ENCODE measurements at regions not wholly inside any gene's neighbourhood (a gene's known extent, or its start where the extent isn't known, plus 50 kb on each side); places are given as distances from the start of the nearest gene placed in this dataset.

DNA sequence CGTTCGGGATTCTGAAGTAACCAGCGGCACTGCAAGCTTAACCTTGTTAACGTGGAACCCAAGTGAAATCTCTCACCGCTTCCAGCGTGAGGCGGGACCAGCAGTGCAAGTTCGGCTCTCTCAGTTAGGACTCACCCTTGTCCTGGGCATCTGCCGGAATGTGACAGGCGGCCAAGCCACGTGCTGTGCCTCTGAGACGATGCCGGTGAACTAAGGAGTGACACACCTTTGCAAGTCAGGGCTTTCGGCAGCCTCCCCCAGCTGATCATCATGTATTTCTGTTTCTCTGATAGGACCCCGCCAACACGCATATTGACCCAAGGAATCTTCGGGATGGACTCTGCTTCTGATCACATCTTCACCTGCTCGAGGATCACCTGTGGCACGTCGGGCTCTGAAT lies 415.0 kb upstream of the IRX1 start:
- DNase-seq (ENCODE audit: low read depth, low spot score), result no peak
- in situ Hi-C loops (cut with HindIII; ENCODE audit: low sequenced_read_pairs), result no loop called here
- H3K4me3 ChIP-seq (ENCODE audit: low read depth, low read length), result no peak overlapping the region
- TF ChIP-seq, protein P1, sequence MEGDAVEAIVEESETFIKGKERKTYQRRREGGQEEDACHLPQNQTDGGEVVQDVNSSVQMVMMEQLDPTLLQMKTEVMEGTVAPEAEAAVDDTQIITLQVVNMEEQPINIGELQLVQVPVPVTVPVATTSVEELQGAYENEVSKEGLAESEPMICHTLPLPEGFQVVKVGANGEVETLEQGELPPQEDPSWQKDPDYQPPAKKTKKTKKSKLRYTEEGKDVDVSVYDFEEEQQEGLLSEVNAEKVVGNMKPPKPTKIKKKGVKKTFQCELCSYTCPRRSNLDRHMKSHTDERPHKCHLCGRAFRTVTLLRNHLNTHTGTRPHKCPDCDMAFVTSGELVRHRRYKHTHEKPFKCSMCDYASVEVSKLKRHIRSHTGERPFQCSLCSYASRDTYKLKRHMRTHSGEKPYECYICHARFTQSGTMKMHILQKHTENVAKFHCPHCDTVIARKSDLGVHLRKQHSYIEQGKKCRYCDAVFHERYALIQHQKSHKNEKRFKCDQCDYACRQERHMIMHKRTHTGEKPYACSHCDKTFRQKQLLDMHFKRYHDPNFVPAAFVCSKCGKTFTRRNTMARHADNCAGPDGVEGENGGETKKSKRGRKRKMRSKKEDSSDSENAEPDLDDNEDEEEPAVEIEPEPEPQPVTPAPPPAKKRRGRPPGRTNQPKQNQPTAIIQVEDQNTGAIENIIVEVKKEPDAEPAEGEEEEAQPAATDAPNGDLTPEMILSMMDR (IDR thresholded peaks at IDR 0.05; ENCODE audit: low read depth, low read length), result no peak

DNA sequence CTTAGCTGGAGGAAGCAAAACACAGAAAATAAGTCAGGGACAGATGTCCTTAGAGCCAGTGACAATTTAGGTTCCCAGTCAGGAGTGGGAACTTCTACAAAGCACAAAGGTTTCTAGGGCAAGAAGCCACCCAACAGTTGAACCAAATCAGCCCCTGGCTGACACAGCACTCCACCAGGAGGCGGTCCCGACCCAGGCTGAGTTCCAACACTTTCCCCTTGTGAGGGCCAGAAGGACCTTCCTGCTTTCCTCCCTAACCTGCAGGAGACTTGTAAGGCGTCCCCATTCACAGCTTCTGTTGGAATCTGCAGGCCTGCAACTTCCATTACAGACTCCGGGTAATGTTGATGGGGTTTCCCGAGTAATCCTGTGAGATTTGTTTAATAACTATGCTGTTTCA lies 416.4 kb upstream of the IRX1 start:
- no peak overlapping the region for H3K4me3 ChIP-seq (ENCODE audit: low read depth, low read length)
- in situ Hi-C loops (cut with HindIII; ENCODE audit: low sequenced_read_pairs), result no loop called here
- TF ChIP-seq, protein P1 (IDR thresholded peaks at IDR 0.05; ENCODE audit: low read depth, low read length), result no peak
- no peak for DNase-seq (ENCODE audit: low read depth, low spot score)

DNA sequence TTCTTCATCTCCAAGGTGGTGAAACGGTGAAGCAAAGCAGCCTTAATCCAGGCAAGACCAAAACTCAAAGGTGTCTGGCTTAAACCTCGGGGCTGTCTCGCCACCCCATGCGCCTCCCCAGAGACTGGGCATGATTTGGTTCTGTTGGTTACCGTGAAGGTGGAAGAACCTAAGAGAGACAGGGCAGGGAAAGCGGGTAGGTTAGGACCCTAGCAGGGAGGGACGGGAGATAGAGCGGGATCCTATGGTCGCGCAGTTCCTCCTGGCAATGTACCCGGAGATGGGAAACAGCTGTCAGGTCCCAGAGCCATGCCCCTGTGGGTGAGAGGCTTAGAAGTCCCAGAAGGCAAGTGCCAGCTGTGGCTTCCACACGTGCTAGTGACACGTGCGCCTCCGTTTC lies 418.3 kb upstream of the IRX1 start:
- DNase-seq (ENCODE audit: low read depth, low spot score), result no peak
- no peak overlapping the region for H3K4me3 ChIP-seq (ENCODE audit: low read depth, low read length)
- in situ Hi-C loops (cut with HindIII; ENCODE audit: low sequenced_read_pairs), result no loop called here
- TF ChIP-seq, protein P1 (IDR thresholded peaks at IDR 0.05; ENCODE audit: low read depth, low read length), result no peak

DNA sequence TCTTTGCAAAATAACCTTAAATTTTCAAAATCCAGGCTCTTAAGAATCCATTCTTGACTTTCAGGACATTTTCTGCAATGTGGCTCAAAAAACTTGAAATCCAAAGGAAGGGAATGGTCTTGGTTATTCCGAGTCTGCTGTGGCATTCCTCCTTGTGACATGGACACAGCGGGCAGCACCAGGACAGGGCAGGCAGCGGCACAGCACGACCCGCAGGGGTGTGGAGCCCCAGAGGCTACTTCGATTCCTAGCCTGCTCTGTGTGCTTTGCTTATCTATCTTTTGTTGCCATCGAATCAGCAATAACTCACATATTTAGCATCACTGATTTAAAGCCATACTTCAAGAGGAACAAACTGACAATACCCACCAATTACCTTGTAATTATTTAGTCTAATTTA lies 420.2 kb upstream of the IRX1 start:
- TF ChIP-seq, protein P1 (IDR thresholded peaks at IDR 0.05; ENCODE audit: low read depth, low read length), result no peak
- no peak for DNase-seq (ENCODE audit: low read depth, low spot score)
- no peak overlapping the region for H3K4me3 ChIP-seq (ENCODE audit: low read depth, low read length)
- in situ Hi-C loops (cut with HindIII; ENCODE audit: low sequenced_read_pairs), result no loop called here

DNA sequence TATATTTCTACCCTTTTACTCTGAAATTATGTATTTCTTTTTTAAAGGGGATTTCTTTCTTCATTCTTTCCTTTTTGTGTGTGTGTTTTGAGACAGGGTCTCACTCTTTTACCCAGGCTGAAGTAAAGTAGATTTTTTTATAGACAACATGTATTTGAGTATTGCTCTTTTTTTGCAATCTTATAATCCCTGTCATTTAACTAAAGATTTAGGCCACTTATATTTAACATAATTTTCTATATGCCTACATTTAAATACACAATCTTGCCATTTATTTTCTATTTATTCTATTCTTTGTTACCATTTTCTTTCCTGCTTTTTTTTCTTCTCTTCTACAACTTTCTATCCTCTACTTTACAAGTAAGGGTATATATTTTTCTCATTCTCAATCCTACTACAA lies 416.0 kb upstream of the IRX2 start:
- TF ChIP-seq, protein P1 (IDR thresholded peaks at IDR 0.05; ENCODE audit: low read depth, low read length), result no peak
- in situ Hi-C loops (cut with HindIII; ENCODE audit: low sequenced_read_pairs), result no loop called here
- H3K4me3 ChIP-seq (ENCODE audit: low read depth, low read length), result no peak overlapping the region
- no peak for DNase-seq (ENCODE audit: low read depth, low spot score)

DNA sequence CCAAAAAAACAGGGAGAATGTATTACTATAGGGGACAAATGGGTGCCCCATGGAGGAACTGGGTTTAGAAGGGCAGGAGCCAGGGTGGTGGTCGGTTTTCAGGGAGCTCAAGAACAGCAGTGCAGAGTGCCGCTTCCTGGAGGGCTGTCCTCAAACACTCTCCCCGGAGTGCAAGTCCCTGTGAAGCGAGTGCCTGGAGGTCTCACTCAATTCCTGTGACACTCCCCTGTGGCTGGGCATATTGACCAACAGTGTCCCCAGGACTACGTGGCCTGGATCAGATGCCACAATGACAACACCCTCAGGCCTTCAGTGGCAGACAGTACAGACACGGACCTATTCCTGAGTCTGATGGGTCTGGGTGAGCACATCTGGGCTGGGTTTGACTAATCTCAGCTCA lies 412.1 kb upstream of the IRX2 start:
- in situ Hi-C loops (cut with HindIII; ENCODE audit: low sequenced_read_pairs), result no loop called here
- H3K4me3 ChIP-seq (ENCODE audit: low read depth, low read length), result no peak overlapping the region
- no peak for DNase-seq (ENCODE audit: low read depth, low spot score)
- TF ChIP-seq, protein P1 (IDR thresholded peaks at IDR 0.05; ENCODE audit: low read depth, low read length), result no peak

DNA sequence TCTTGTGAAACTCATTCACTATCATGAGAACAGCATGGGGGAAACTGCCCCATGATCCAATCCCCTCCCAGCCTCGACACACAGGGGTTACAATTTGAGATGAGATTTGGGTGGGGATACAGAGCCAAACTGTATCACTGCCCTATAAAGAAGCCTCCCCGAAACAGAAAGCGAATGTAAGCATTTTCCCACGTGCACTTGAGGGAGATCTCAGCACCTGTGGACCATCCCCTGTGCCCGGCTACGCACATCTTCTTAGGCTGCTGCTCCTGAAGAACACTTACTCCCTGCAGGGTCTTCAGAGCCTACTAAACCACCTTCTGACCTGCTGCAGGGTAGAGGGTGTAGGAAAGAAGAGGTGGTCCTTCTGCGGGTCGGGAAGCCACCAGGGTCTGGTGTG lies 410.2 kb upstream of the IRX2 start:
- in situ Hi-C loops (cut with HindIII; ENCODE audit: low sequenced_read_pairs), result no loop called here

More for the DNA sequence above, 410.2 kb upstream of the IRX2 start:
- no peak overlapping the region for H3K4me3 ChIP-seq (ENCODE audit: low read depth, low read length)
- TF ChIP-seq, protein P1 (IDR thresholded peaks at IDR 0.05; ENCODE audit: low read depth, low read length), result no peak
- no peak for DNase-seq (ENCODE audit: low read depth, low spot score)

Measured in astrocyte of the spinal cord (primary cell).